Mammary epithelial cell (primary cell): ENCODE measurements at regions not wholly inside any gene's neighbourhood (a gene's known extent, or its start where the extent isn't known, plus 50 kb on each side); places are given as distances from the start of the nearest gene placed in this dataset.

Experiments used
- CTCF ChIP-seq, 2 donors: IDR thresholded peaks in 1 of 2; conservative IDR thresholded peaks in 1 of 2; 2 replicates each; pipeline ENCODE4 v1.5.1; 2011 to 2012; ENCODE audit warnings: inconsistent platforms in 2 of 2, low read length in 2 of 2, mild to moderate bottlenecking in 2 of 2, control low read depth in 1 of 2, low read depth in 1 of 2; ENCODE audit not compliant: insufficient read depth in 1 of 2; ENCODE audit errors: extremely low read depth in 1 of 2
- EZH2 ChIP-seq: IDR thresholded peaks from 2 replicates; pipeline ENCODE4 v1.6.1; 2012; ENCODE audit warnings: low read length, inconsistent platforms, borderline replicate concordance

GRCh38 chr2:238979636-238980035 lies 131.8 kb downstream of the TWIST2 start:
- TF ChIP-seq CTCF (conservative IDR thresholded peaks at IDR 0.05 in 1 of 2, IDR thresholded peaks at IDR 0.05 in 1 of 2; ENCODE audit: extremely low read depth in 1 of 2, insufficient read depth in 1 of 2, low read depth in 1 of 2, low read length in 2 of 2) = no peak
- no peak for TF ChIP-seq EZH2
